Ammon's horn (tissue), 1 donor: ENCODE measurements at regions not wholly inside any gene's neighbourhood (a gene's known extent, or its start where the extent isn't known, plus 50 kb on each side); places are given as distances from the start of the nearest gene placed in this dataset.

Experiments
- DNase-seq: peaks from one replicate; pipeline ENCODE4 v3.0.0-alpha.2; 2016; ENCODE audit warnings: low spot score

GRCh38 chr2:16506366-16506765 is 159.3 kb downstream of the CYRIA start:
- DNase-seq: no peak

GRCh38 chr2:16496426-16497388 is 168.9 kb downstream of the CYRIA start:
- DNase-seq: no peak

- no peak for DNase-seq
These were observed 170.0 kb downstream of the CYRIA start for GRCh38 chr2:16495509-16496208.

GRCh38 chr2:16494836-16495508 is 170.7 kb downstream of the CYRIA start:
- DNase-seq: no peak

GRCh38 chr2:16493788-16494187 is 171.8 kb downstream of the CYRIA start:
- no peak for DNase-seq

GRCh38 chr2:16487686-16488085 is 177.9 kb downstream of the CYRIA start:
- DNase-seq: peak; percentile 71

- DNase-seq: no peak
These were observed 180.4 kb downstream of the CYRIA start for GRCh38 chr2:16485251-16485650.

GRCh38 chr2:16482460-16482859 is 183.2 kb downstream of the CYRIA start:
- DNase-seq: no peak

- DNase-seq: no peak
These were observed 184.3 kb downstream of the CYRIA start for GRCh38 chr2:16481351-16481750.

GRCh38 chr2:16479721-16480120 is 185.9 kb downstream of the CYRIA start:
- no peak for DNase-seq

- DNase-seq: no peak
These were observed 187.0 kb downstream of the CYRIA start for GRCh38 chr2:16478434-16479210.

- DNase-seq: no peak
These were observed 188.0 kb downstream of the CYRIA start for GRCh38 chr2:16477648-16478047.

GRCh38 chr2:16476866-16477265 is 188.8 kb downstream of the CYRIA start:
- no peak for DNase-seq

- DNase-seq: no peak
These were observed 189.6 kb downstream of the CYRIA start for GRCh38 chr2:16475986-16476567.

- DNase-seq: no peak
These were observed 190.0 kb downstream of the CYRIA start for GRCh38 chr2:16475586-16475985.

- DNase-seq: no peak
These were observed 192.1 kb downstream of the CYRIA start for GRCh38 chr2:16473575-16473974.

GRCh38 chr2:16470936-16471490 is 194.6 kb downstream of the CYRIA start:
- no peak for DNase-seq

- DNase-seq: no peak
These were observed 198.8 kb downstream of the CYRIA start for GRCh38 chr2:16466821-16467151.

GRCh38 chr2:16466133-16466820 is 199.4 kb downstream of the CYRIA start:
- no peak for DNase-seq

GRCh38 chr2:16464641-16465040 is 201.0 kb downstream of the CYRIA start:
- DNase-seq: no peak

GRCh38 chr2:16462958-16463357 is 202.7 kb downstream of the CYRIA start:
- DNase-seq: no peak
